ENCODE measurements at regions not wholly inside any gene's neighbourhood (a gene's known extent, or its start where the extent isn't known, plus 50 kb on each side); places are given as distances from the start of the nearest gene placed in this dataset.
A peak's percentile ranks its signal among the peaks of the same experiment; 100 is the strongest.

- no peak for DNase-seq (ENCODE audit: low read depth, low spot score)
Observed at GRCh38 chr10:89153971-89154370, 53.1 kb downstream of the CH25H start.

- no peak for DNase-seq (ENCODE audit: low read depth, low spot score)
Observed at GRCh38 chr10:89153116-89153515, 54.0 kb downstream of the CH25H start.

- DNase-seq (ENCODE audit: low read depth, low spot score) = no peak
Observed at GRCh38 chr10:89151857-89152256, 55.3 kb downstream of the CH25H start.

- DNase-seq (ENCODE audit: low read depth, low spot score) = no peak
Observed at GRCh38 chr10:89148061-89148460, 59.1 kb downstream of the CH25H start.

- DNase-seq (ENCODE audit: low read depth, low spot score) = no peak
Observed at GRCh38 chr10:89147256-89147655, 59.9 kb downstream of the CH25H start.

GRCh38 chr10:89144836-89145235, 62.3 kb downstream of the CH25H start:
- DNase-seq (ENCODE audit: low read depth, low spot score) = no peak

GRCh38 chr10:89142590-89142989, 64.5 kb downstream of the CH25H start:
- DNase-seq (ENCODE audit: low read depth, low spot score) = no peak

- DNase-seq (ENCODE audit: low read depth, low spot score) = no peak
Observed at GRCh38 chr10:89138755-89139490, 68.2 kb downstream of the CH25H start.

GRCh38 chr10:89134963-89135362, 72.2 kb downstream of the CH25H start:
- DNase-seq (ENCODE audit: low read depth, low spot score) = no peak

- DNase-seq (ENCODE audit: low read depth, low spot score) = peak; percentile 15
Observed at GRCh38 chr10:89129911-89130310, 77.2 kb downstream of the CH25H start.

- no peak for DNase-seq (ENCODE audit: low read depth, low spot score)
Observed at GRCh38 chr10:89122433-89123051, 84.6 kb downstream of the CH25H start.

- DNase-seq (ENCODE audit: low read depth, low spot score) = no peak
Observed at GRCh38 chr10:89121764-89122020, 85.4 kb downstream of the CH25H start.

- no peak for DNase-seq (ENCODE audit: low read depth, low spot score)
Observed at GRCh38 chr10:89120931-89121763, 86.0 kb downstream of the CH25H start.

- DNase-seq (ENCODE audit: low read depth, low spot score) = no peak
Observed at GRCh38 chr10:89119651-89120050, 87.5 kb downstream of the CH25H start.

GRCh38 chr10:89118091-89118490, 89.0 kb downstream of the CH25H start:
- no peak for DNase-seq (ENCODE audit: low read depth, low spot score)

- no peak for DNase-seq (ENCODE audit: low read depth, low spot score)
Observed at GRCh38 chr10:89115876-89116627, 91.1 kb downstream of the CH25H start.

- DNase-seq (ENCODE audit: low read depth, low spot score) = no peak
Observed at GRCh38 chr10:89114846-89115625, 92.1 kb downstream of the CH25H start.

- DNase-seq (ENCODE audit: low read depth, low spot score) = no peak
Observed at GRCh38 chr10:89102735-89103134, 104.4 kb downstream of the CH25H start.

GRCh38 chr10:89101943-89102342, 105.2 kb downstream of the CH25H start:
- no peak for DNase-seq (ENCODE audit: low read depth, low spot score)

- no peak for DNase-seq (ENCODE audit: low read depth, low spot score)
Observed at GRCh38 chr10:89100680-89101079, 106.4 kb downstream of the CH25H start.

- DNase-seq (ENCODE audit: low read depth, low spot score) = no peak
Observed at GRCh38 chr10:89097226-89097625, 106.6 kb downstream of the FAS start.
